ENCODE measurements at regions not wholly inside any gene's neighbourhood (a gene's known extent, or its start where the extent isn't known, plus 50 kb on each side); places are given as distances from the start of the nearest gene placed in this dataset.

- Mint-ChIP-seq H3K4me1 (ENCODE audit: low read depth, unreplicated experiment) (peaks cover 19% of the 10 kb centered on the region), H3K27ac (ENCODE audit: unreplicated experiment) (peak overlapping the region; percentile 80), H3K4me3 (ENCODE audit: unreplicated experiment) (no peak overlapping the region), H3K9me3 (ENCODE audit: unreplicated experiment) (no peaks in the 10 kb centered on the region), H3K36me3 (ENCODE audit: unreplicated experiment) (no peaks in the 10 kb centered on the region), H3K27me3 (ENCODE audit: unreplicated experiment) (peaks cover 2% of the 10 kb centered on the region)
- TF ChIP-seq CTCF (IDR thresholded peaks at IDR 0.05; ENCODE audit: partially characterized antibody, unreplicated experiment), result no peak
- DNase-seq, result no peak
These were observed 1459.9 kb upstream of the ALCAM start for GRCh38 chr3:103906808-103907207.

GRCh38 chr3:103907567-103907966, 1459.1 kb upstream of the ALCAM start:
- Mint-ChIP-seq H3K9me3 (ENCODE audit: unreplicated experiment) (no peaks in the 10 kb centered on the region), H3K4me1 (ENCODE audit: low read depth, unreplicated experiment) (peaks cover 19% of the 10 kb centered on the region), H3K36me3 (ENCODE audit: unreplicated experiment) (no peaks in the 10 kb centered on the region), H3K27ac (ENCODE audit: unreplicated experiment) (no peak overlapping the region), H3K4me3 (ENCODE audit: unreplicated experiment) (no peak overlapping the region), H3K27me3 (ENCODE audit: unreplicated experiment) (peaks cover 2% of the 10 kb centered on the region)
- no peak for DNase-seq
- TF ChIP-seq CTCF (IDR thresholded peaks at IDR 0.05; ENCODE audit: partially characterized antibody, unreplicated experiment), result no peak

- Mint-ChIP-seq H3K27ac (ENCODE audit: unreplicated experiment) (no peak overlapping the region), H3K4me3 (ENCODE audit: unreplicated experiment) (no peak overlapping the region), H3K4me1 (ENCODE audit: low read depth, unreplicated experiment) (peaks cover 19% of the 10 kb centered on the region), H3K36me3 (ENCODE audit: unreplicated experiment) (no peaks in the 10 kb centered on the region), H3K27me3 (ENCODE audit: unreplicated experiment) (peaks cover 2% of the 10 kb centered on the region), H3K9me3 (ENCODE audit: unreplicated experiment) (no peaks in the 10 kb centered on the region)
- no peak for DNase-seq
- TF ChIP-seq CTCF (IDR thresholded peaks at IDR 0.05; ENCODE audit: partially characterized antibody, unreplicated experiment), result no peak
These were observed 1457.3 kb upstream of the ALCAM start for GRCh38 chr3:103909395-103909794.

DNA sequence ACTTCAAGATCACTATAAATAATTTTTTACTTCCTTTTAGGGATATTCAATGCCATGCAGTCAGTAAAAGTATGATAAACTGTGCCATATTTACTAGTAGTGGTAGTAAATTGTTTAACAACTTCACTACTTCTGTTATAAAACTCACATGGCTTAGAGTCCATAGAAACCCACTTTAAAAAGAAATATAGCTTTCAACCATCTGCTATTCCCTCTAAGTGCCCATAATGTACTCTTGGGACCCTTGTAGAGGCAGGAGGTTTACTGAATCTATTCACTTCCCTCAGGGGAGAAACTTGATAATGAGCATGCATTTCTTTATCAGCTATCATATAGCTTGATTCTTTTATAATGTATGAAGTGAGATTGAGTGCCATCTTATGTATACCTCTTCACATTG, 1448.4 kb upstream of the ALCAM start:
- peaks cover 18% of the 10 kb centered on the region for H3K4me1 Mint-ChIP-seq (ENCODE audit: low read depth, unreplicated experiment)
- H3K27ac Mint-ChIP-seq (ENCODE audit: unreplicated experiment), result peak overlapping the region; percentile 55
- no peak for TF ChIP-seq CTCF (IDR thresholded peaks at IDR 0.05; ENCODE audit: partially characterized antibody, unreplicated experiment)
- H3K4me3 Mint-ChIP-seq (ENCODE audit: unreplicated experiment), result no peak overlapping the region
- no peaks in the 10 kb centered on the region for H3K27me3 Mint-ChIP-seq (ENCODE audit: unreplicated experiment)
- H3K36me3 Mint-ChIP-seq (ENCODE audit: unreplicated experiment), result no peaks in the 10 kb centered on the region
- DNase-seq, result no peak
- H3K9me3 Mint-ChIP-seq (ENCODE audit: unreplicated experiment), result no peaks in the 10 kb centered on the region

DNA sequence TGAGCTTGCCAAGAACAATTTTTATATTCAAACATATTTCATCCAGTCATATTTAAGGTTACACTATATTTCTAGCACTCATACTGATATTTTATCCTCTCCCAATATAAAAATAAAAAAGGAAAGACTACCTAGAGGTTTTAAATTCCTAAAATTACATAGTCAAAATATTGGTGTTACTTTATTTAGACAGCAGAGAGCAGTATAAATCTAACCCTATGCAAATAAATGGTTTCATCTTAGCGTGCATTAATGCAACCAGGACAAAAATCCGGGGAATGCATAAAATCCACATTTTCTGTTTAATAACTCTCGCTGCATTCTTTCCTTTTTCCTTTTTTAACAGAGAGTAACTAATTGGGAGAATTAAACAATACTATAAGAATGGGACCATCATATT, 1447.4 kb upstream of the ALCAM start:
- no peak for DNase-seq
- Mint-ChIP-seq H3K27me3 (ENCODE audit: unreplicated experiment) (no peaks in the 10 kb centered on the region), H3K36me3 (ENCODE audit: unreplicated experiment) (no peaks in the 10 kb centered on the region), H3K9me3 (ENCODE audit: unreplicated experiment) (no peaks in the 10 kb centered on the region), H3K4me3 (ENCODE audit: unreplicated experiment) (no peak overlapping the region), H3K27ac (ENCODE audit: unreplicated experiment) (peak overlapping the region; percentile 55), H3K4me1 (ENCODE audit: low read depth, unreplicated experiment) (peaks cover 21% of the 10 kb centered on the region)
- TF ChIP-seq CTCF (IDR thresholded peaks at IDR 0.05; ENCODE audit: partially characterized antibody, unreplicated experiment), result no peak
